Mammary epithelial cell (primary cell): ENCODE measurements at regions not wholly inside any gene's neighbourhood (a gene's known extent, or its start where the extent isn't known, plus 50 kb on each side); places are given as distances from the start of the nearest gene placed in this dataset.

Source experiments
- EZH2 ChIP-seq: IDR thresholded peaks from 2 replicates; pipeline ENCODE4 v1.6.1; 2012; ENCODE audit warnings: low read length, inconsistent platforms, borderline replicate concordance
- TF ChIP-seq, protein P1 (sequence below), 2 donors: IDR thresholded peaks in 1 of 2; conservative IDR thresholded peaks in 1 of 2; 2 replicates each; pipeline ENCODE4 v1.5.1; 2011 to 2012; ENCODE audit warnings: inconsistent platforms in 2 of 2, low read length in 2 of 2, mild to moderate bottlenecking in 2 of 2, control low read depth in 1 of 2, low read depth in 1 of 2; ENCODE audit not compliant: insufficient read depth in 1 of 2; ENCODE audit errors: extremely low read depth in 1 of 2

DNA sequence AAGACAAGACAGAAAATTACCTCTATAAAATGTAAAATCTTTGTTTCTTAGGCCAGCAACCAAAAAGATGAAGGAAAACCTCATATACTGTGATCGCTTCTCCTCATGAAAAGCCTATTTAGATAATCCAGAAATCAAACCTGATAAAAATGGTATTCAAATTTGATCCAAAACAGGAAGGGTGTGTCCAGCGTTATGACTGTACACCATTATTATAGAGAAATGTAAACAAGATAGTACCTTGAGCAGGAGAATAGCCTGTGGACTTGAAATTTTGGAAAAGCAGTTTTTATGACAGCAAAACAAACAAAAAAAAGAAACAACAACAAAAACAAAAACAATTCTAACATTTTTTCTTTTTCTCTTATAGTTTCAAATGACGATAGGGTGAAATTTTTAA is 1382.8 kb upstream of the CDH9 start:
- TF ChIP-seq, protein P1, sequence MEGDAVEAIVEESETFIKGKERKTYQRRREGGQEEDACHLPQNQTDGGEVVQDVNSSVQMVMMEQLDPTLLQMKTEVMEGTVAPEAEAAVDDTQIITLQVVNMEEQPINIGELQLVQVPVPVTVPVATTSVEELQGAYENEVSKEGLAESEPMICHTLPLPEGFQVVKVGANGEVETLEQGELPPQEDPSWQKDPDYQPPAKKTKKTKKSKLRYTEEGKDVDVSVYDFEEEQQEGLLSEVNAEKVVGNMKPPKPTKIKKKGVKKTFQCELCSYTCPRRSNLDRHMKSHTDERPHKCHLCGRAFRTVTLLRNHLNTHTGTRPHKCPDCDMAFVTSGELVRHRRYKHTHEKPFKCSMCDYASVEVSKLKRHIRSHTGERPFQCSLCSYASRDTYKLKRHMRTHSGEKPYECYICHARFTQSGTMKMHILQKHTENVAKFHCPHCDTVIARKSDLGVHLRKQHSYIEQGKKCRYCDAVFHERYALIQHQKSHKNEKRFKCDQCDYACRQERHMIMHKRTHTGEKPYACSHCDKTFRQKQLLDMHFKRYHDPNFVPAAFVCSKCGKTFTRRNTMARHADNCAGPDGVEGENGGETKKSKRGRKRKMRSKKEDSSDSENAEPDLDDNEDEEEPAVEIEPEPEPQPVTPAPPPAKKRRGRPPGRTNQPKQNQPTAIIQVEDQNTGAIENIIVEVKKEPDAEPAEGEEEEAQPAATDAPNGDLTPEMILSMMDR (conservative IDR thresholded peaks at IDR 0.05 in 1 of 2, IDR thresholded peaks at IDR 0.05 in 1 of 2; ENCODE audit: extremely low read depth in 1 of 2, insufficient read depth in 1 of 2, low read depth in 1 of 2, low read length in 2 of 2) = no peak
- no peak for TF ChIP-seq EZH2
